GM12872 (cell line): ENCODE measurements at regions not wholly inside any gene's neighbourhood (a gene's known extent, or its start where the extent isn't known, plus 50 kb on each side); places are given as distances from the start of the nearest gene placed in this dataset.

Source experiments
- CTCF ChIP-seq: IDR thresholded peaks from 3 replicates; pipeline ENCODE4 v1.5.1; 2011; ENCODE audit warnings: low read depth, mild to moderate bottlenecking, low read length, moderate library complexity; ENCODE audit not compliant: insufficient read depth

- TF ChIP-seq CTCF = no peak
Observed at GRCh38 chr3:110756705-110757104, 314.9 kb upstream of the NECTIN3 start.

GRCh38 chr3:110758208-110758607, 313.4 kb upstream of the NECTIN3 start:
- no peak for TF ChIP-seq CTCF

DNA sequence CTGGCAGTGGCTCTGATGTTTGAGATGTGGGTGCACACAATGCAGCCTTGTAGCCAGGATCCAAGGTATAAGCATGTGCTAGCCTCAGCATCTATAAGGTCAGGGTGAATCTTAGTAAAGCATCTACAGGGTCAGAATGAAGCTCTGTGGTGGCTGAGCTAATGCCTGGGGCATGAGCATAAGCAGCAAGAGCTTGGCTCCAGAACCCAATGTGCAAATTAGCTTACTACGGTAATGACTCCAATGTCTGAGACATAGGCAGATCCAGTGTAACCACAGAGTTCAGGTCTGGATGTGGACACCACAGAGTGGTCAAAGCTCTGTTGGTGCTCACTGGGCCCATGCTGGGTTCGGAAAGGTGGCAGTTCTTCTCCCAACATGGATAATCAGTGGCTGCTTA, 304.5 kb upstream of the NECTIN3 start:
- TF ChIP-seq CTCF = no peak

DNA sequence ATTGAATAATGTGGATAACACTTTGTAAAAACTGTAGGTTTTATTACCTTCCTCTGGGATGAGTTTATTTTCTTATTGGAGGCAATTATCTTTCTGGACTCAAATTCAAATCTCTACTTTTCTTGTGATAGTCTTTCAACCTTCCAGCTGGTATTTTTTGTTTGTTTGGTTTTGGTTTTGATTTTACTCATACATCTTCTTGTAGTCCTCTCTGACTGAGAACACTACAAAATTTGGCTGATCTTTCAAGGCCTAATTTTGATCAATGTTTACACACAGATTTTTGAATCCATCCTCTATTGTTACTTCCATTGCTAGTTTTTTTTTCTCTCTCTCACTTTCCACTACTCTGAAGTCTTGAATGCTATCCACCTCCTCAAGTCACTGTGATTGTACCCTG, 303.8 kb upstream of the NECTIN3 start:
- no peak for TF ChIP-seq CTCF

DNA sequence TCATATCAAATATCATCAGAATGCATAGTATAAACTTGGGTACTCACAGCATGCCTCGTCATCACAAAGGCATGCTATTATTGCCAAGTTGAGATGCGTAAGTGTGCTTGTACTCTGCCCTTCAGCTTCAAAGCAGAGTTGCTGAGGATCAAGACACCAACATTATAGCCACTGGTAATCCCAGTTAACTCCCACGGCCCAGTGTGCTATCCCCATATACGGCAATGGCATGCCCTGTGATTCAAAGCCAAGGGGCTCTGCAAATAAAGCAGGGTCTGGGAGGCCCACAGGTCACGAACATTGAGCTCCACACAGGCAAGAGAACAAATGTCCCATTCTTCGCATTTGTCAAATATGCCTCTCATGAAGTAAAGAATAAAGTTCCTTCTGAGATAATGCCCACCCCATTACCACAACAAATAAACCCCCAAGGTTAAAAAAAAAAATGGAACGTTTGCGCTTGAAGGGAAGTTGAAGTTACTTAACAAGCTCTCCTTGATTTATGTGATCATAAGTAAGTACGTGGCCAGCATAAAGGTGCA, 298.1 kb upstream of the NECTIN3 start:
- TF ChIP-seq CTCF = no peak

DNA sequence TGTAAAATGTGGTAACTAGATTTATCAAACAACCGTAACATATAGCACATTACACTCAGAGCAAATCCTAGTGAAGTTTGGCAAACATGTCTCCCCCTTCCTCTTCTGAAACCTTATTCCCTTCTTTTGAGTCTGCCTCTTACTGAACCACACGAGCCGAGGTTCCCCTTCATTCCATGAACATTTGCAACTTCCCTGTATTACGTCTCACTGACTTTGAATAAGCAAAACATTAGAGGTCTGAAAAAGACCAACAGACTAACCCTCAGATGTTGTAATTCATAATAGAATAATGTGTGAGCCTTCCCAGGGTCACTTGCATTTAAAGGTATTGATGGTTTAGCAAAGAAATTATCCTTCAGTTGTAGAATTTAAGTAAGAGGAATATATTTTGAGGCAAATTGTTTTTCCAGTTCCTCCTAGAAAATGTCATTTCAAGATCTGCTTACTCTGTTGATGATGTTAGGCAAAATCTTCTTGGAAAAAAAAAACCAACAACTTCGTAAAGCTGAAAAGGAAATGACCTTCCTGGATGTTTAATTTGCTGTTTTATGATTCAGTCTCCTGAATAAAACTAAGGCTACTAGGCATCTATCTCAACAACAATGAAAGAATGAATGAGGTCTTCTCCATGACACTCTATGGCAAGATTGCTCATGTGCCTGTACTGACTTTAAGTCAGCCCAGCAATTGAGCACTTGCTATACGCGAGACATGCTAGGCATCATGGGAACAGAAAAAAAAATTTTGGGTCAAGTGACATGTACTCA, 296.9 kb upstream of the NECTIN3 start:
- no peak for TF ChIP-seq CTCF

- no peak for TF ChIP-seq CTCF
Observed at GRCh38 chr3:110779581-110779980, 292.0 kb upstream of the NECTIN3 start.
